Pons (tissue), 1 donor: ENCODE measurements at regions not wholly inside any gene's neighbourhood (a gene's known extent, or its start where the extent isn't known, plus 50 kb on each side); places are given as distances from the start of the nearest gene placed in this dataset.

Source experiments
- DNase-seq: peaks from one replicate; pipeline ENCODE4 v3.0.0-alpha.2; 2016; ENCODE audit warnings: low spot score

DNA sequence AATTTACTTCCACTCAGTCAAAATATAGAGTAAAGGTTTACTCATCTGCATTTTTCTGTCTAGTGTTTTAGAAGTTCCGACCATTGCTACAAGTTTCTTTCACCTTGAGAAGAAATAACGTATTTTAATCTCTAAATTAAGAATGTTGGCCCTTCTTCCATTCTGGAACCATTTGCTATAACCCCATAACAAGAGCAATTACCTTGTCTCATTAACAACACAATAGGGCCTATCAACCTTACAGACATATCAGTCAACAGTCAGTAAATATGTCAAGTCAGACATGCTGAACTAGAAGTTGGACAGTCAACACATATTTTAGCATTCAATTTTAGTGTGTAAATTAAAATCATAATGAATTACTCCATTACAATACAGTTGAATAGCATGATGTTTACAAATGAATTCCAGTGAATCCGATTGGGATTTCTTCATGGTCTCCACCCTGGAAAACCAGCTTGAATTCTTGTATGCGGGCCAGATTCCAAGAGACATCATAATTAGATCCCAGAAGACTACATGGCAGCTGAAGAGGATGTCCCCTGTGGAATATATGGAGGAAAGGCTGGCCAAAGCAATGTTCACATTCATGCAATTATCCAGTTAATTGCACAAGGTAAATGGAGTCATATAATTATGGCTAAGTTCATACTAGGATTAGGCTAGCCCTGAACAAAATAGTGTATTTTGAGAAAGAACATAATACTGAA lies 196.2 kb upstream of the TARS1 start:
- DNase-seq = no peak

DNA sequence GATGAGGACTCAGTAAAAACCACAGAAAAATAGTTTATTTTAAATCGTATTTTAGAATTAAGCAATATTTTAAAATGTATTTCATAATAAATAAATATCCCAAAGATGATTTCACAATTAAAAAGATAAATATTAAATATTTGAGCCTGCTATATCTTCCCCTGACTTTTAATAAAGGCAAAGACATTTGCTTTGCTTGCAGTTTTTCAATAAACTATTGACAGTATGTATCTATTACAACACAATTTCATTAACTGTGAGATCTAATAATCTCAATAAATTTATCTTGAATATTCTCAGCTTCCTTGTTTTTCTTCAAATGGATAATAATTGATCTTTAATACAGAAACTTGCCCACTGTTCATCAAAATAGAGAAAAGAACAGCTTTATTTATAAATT lies 186.2 kb upstream of the TARS1 start:
- no peak for DNase-seq

DNA sequence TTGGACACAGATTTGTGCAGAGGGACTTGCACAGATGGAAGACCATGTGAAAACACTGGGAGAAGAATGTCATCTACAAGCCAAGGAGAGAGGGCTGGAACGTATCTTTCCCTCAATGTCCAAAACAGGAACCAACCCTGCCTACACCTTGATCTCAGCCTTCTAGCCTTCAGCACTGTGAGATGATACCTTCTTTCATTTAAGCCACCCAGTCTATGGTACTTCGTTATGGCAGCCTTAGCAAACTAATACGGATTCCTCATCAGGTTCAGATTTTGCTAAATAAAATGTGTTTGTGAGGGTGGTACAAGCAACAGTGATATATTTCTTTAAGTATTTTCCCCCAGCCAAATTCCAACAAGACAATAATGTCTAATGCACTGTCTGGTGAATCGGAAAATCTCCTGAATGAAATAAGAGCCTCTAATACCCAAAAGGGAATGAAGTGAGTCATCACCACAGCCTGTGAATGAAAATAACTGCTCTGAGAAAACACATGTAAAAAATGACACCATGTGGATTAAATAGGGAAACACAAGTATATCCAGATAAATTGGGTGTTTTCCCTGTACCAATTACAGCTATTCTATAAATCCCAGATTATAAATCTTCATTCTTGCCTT lies 182.8 kb upstream of the TARS1 start:
- DNase-seq = no peak

DNA sequence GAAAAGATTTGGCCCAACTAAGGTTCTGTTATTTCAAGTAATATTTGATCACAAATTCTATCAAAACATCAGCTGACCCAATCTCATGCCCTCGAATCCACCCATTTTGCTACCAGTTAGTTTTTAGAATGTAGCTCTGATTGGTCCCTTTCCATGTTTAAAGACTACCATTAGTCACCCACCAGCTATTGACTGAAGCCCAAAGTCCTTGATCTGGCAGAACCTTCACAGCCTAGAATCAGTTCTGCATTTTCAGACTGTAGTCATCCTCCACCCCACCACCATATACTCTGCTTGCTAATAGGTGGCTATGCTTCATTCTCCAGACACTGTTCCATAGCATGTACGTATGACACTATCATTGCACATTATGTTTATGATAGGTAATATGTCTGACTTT lies 182.2 kb upstream of the TARS1 start:
- DNase-seq = no peak

DNA sequence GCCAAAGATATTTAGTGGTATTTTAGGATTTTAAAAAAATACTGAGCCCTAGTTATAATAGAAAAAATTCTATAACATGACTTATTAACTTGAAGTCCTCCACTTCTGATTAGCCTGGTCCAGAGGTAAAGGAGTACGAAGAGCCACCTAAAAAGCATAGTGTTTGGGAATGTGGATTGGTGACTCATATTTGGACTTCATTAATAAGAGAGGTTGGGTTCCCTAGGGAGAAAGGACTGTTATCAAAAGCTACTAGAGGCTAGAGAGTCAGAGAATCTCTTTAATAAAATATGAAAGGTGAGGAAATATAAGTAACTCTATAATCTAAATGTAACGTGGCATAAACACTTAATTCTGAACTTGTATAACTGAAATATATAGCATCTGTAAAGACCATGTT lies 180.7 kb upstream of the TARS1 start:
- DNase-seq = no peak

DNA sequence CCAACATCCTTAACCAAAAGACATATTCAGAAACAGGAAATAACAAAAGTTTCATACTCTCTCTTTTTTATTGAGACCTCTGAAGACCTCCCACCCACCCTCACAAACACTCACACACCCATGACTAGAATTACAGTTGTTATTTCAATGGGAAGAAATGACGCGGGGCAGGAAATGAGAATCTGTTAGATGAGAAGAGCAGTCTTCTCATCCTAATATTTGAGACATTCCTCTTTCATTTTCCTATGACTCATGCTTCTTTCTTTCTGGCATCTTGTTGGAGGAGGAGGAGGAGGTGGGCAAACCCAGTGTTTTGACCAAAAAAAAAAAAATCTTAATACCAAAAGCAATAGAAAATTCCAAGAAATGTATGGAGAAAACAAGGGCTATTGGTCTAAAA lies 179.5 kb upstream of the TARS1 start:
- no peak for DNase-seq

DNA sequence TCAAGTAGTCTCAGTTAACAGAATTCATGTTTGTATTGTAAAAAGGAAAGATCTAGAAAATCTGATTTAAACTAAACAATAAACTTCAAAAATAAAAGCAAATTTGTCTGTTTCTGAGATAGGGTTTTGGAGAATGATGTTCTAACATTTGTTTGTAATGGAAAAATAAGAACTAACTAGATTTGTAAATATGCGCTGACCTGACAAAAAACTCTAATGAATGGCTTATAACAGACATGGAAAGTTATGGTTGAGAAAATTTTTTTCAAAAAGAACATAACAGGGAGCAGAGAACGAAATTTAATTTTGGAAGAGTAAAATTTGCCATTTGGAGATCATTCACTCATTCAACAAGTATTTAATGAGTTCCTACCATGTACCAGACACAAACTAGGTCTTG lies 179.0 kb upstream of the TARS1 start:
- no peak for DNase-seq

DNA sequence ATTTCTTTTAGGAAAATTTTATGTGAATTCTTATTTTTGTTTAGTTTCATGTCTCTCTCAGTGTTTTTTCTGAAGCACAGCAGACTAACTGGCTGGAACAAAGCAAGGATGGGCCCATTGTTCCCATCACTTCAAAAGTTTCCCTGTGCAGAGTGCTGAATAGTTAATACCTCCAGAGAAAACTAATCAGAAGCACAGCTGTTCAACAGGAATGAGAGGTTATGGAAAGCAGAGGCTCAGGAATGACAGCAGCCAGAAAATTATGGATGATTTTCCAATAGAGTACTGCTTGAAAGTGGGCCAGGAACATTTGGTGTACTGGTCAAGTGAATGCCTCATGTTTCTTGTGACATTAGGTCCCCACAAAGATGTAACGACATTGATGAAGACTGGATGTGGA lies 173.0 kb upstream of the TARS1 start:
- DNase-seq = no peak

DNA sequence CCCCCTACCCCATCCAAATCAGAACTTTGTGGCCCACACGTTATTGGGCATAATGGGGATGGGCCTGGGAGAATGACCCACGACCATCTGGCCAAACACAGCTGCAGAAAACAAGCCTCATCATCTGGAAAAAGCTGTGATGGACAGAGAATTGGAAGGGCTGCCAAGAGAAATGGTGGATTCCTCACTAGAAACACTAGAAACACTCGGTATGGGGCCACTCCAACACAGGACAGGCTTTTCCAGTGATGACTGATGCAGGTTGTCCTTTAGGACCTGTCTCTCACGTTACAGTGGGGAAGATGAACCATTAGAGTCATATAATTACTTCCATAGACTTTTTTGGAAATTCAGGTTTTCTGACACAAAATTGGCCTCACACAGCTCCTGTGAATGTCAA lies 172.4 kb upstream of the TARS1 start:
- no peak for DNase-seq

DNA sequence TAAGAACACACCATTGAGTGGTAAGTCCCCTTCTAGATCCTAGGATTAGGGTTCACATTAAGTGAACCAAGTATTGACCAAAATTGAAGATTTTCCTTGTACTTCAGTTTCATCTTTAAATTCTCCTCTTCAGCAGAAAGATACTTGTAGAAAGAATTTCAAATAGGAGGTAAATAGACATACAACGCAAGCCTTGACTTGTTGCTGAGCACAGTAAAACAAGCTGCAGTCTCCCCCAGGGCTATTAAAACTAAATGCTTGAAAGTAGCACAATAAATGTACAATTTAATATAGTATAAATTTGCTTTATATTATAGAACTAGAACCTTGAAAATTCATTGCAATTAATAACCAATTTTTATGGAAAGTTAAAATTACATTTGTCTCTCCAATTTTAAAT lies 170.1 kb upstream of the TARS1 start:
- DNase-seq = no peak

DNA sequence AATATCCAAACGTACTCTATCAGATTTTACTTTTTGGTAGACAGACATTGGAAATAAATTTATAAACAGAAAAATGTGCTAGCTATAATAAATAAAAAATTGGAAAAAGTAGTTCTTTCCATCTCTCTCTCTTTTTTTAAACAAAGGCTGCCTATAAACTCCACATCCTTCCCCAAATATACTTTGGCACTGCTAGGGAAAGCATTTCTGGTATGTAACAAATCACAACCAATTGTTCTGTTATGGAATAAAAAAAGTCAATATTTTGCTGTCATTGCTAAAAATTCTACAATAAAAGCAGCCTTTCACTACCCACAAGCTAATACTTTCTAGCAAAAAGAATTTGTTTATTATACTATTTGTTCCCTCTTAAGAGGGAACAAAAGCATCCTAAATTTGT lies 169.2 kb upstream of the TARS1 start:
- no peak for DNase-seq

DNA sequence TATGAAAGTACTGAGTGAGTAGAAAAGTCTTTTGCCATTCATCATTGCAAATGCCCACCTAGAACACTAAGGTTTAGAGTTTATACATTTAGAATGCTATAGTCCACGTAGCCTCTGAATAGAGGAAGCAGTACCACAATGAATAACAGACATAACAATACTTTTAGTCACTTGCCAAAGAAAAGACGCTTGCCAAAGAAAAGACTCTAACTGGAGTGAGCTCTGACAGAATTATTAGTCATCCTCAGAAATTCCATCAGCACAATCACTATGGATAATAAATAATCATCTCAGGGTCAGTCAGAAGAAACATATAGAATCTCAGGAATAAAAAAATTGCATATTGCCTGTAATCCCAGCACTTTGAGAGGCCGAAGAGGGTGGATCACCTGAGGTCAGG lies 168.5 kb upstream of the TARS1 start:
- no peak for DNase-seq

DNA sequence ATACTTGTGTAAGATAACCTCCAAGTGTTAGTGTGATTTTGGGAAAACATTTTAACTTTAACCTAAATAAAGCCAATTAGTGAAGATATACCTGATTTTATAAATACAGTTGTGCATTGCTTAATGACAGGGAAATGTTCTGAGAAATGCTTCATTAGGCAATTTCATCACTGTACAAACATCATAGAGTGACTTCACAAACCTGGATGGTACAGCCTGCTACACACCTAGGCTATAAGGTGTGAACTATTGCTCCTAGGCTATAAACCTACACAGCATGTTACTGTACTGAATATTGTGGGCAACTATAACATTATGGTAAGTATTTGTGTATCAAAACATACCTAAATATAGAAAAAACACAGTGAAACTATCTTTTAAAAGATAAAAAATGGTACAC lies 166.8 kb upstream of the TARS1 start:
- DNase-seq = no peak

DNA sequence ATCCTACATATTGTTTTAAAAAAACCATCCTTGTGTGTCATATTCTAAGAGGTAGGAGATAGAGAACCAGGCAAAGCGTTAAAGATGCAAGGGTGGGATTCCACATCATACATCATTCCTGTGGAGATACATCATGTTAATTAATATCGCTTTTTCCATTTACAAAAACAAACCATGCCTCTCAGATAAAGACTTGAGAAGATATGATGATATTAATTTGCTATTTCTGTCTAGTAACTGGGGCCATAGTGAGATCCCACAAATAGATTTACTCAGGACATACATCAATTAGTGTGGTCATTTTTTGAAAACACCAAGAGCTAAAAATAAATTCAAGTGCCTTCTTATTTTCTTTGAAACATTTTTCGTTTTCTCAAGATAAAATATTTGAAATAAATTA lies 165.4 kb upstream of the TARS1 start:
- no peak for DNase-seq

DNA sequence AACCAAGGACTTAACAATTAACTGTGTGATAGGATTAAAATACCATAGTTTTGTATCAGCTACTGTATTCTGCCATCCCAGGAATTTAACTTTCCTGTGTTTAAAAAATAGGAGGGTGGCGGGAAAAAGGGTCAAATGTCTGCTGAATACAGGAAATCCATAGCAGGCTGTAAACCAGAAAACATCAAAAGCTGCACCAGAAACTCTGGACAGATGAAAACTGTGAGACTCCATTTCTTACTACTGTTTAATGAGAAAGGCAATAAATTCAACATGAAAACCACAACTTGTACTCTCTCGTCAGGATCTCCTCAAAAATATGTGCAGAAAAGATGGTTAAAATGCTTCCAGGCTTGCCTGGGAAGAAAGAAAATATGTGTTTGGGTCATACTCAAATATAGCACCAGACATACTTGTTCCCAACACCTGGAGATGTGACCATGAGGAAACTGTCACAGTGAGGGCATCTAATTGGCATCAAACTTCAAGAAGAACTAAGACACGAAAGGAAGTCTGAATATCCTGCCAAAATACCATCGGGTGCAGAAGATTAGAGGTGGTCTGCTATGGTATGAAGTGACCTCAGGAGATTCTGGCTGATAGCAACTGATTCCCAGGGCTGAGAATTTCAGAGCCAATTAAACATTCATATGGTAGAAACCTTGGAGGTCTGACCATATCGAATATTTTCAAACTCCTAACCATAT lies 164.7 kb upstream of the TARS1 start:
- DNase-seq = no peak

DNA sequence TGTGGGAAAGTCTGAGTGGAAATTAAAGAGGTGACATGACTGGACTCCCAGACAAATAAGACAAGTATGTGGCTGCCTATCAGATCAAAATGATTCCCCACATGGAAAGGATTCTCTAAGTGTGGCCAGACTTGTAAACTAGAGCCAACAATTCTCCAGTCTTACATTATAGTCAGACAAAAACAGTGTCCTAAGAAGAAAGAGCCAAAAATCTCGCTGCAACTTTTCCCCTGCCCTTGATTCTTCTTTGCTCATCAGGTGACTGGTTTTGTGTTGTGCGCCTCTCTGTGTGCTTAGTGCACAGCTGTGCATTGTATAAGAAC lies 164.2 kb upstream of the TARS1 start:
- no peak for DNase-seq

DNA sequence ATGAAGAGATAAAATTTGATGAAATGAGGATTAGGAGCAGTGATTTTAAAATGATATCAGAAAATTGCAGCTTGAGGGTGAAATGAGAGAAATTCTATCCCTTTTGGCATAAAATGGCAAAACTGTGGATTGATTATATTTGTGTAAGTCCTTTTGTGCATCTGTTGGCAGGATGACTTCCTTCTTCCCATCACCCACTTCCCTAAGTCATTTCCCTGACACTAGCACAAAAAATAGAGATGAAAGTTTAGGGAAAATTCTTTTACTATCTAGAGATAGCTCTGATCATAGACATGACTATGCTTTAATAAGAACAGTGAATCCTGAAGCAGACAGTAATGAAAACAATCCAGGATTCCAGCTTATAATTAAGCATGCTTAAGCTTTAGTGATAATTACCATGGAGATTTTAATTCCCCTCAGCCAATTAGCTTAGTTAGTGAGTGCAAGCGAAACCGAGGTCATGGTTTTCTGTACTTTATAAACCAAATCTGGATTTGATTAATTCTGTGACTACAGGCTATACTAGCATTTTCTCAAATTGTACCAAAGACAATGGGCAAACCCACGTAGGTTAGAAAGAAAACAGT lies 163.6 kb upstream of the TARS1 start:
- DNase-seq = no peak

DNA sequence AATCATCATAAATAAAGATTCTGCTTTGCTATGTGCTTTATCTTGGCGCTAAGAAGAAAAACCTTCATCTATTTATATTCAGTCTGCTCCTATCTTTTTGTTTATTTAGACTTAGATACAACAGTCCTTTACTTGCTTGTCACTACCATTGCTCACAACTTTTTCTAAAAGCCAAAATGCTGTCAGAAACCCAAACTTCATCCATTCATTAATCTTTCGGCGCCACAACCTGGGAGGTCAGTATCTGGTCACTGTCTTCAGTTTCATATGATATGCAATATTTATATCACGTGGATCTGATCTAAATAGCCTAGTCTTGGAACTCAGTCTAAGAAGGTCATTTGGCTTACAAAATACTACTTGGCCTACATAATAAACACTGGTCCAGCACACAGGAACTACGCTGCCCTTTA lies 159.3 kb upstream of the TARS1 start:
- no peak for DNase-seq

DNA sequence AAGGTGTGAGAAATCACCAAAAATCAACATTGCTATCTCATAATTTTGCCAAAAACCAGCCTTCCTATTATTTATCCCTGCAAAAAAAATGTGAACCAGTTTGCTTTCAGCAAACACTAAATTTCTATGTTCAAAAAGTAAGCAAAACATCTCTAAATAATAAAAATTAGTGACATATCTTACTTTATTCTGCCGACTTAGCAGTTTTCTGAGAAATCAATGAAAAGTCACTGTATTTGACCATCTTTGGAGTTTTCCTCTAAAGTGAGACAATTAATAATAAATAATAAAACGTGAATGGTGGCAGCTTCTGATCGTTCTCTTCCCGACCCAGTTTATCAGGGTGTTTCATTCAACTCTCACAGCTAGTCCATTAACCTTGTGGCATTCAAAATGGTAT lies 158.6 kb upstream of the TARS1 start:
- DNase-seq = no peak

DNA sequence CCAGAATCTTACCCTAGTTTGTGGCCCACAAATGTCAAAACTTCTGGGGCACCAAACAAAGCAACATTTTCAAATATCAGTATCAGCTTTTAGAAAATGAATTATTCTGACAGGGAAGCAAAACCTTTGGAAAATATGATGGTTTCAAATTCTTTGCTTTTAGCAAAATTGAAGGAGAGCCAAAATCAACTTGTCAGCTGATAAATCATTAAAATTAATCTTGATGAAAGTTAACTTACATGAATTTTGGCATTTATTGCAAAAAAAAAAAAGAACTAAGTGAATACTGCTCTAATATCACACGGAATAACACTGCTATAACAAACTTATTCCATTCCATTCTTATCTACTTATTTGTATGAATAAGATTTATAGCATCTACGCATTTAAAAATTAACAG lies 158.1 kb upstream of the TARS1 start:
- DNase-seq = no peak

DNA sequence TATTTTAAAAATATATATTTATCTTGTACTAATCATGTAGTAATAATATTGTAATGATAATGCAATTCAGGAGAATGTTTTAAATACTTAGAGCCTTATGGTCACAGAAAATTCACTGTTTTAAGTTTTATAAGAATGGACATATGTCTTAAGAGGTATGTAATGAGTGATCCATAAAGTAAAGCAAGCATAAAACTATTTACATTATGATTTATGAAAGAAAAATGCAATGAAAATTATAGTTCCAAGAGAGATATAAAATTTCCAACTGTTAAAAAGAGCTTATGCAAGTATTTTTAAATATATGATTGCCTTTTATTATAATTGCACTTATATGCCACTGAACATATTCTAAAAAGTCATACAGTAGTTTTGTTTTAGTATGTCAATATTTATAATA lies 157.5 kb upstream of the TARS1 start:
- DNase-seq = no peak

DNA sequence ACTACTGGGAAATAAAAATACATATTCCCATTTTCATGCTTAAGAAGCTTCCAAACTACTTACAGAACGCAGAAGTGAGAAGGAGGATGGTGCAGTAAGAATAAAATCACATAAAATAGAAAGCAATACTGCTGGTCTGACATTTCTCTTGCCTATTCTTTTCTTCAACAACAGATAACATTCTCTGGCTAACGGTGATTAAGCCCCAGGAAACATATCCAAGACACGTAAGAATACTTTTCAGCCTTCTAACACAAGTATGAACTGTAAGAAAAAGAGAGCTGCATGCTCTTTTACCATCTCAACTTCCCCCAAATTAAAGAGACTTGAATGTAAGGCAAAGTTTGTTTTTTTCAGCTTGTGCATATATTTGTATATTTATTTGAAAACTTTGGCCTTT lies 156.1 kb upstream of the TARS1 start:
- no peak for DNase-seq

DNA sequence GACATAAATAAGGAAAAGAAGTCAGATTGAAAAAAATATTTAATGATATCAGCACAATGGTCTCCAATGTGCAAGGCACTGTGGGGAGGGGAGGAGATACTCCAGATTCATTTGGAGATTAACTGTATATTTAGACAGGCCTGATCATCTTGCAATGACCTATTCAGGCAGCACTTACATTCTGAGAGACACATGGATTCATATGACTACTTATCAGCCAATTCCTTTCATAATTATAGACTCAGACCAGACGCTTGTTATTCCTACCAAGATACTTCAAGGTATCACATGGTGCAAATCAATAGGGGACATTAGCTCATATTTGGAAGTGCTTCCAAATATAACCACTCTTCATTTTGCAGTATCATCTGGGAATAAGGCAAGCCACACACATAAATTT lies 153.5 kb upstream of the TARS1 start:
- no peak for DNase-seq
